ENCODE measurements at regions not wholly inside any gene's neighbourhood (a gene's known extent, or its start where the extent isn't known, plus 50 kb on each side); places are given as distances from the start of the nearest gene placed in this dataset.

DNA sequence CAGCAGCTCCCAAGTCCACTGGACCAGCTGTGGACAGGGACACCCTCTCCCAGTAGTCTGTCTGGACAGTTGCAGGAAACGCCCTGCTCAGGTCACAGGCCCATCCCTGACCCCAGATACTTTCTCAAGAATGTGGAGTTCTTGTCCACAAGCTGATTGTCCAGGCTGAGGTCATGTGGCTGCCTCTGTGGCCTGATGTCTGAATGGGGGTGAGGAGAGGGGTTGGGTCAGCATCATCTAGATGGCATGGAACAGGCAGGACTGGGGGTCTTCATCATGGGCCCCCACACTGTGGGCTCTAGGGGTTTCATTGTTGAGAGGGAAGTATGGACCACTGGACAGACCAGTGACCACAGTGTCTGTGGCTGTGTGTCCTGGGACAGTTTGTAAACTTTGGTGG, 1015.0 kb downstream of the TBC1D22A start:
- H3K9ac ChIP-seq (ENCODE audit: low read depth, low read length, poor library complexity, severe bottlenecking): no peak overlapping the region
- no peaks in the 10 kb centered on the region; the same call in 1 of the 2 replicates for H3K9me3 ChIP-seq (ENCODE audit: insufficient read depth, low read depth, low read length)
- H3K4me3 ChIP-seq (ENCODE audit: low read length, poor library complexity, severe bottlenecking): no peak overlapping the region
- H3K27me3 ChIP-seq (ENCODE audit: insufficient read depth, low read length, poor library complexity, severe bottlenecking): no peaks in the 10 kb centered on the region
- no peaks in the 10 kb centered on the region for H4K20me1 ChIP-seq (ENCODE audit: insufficient read depth, low read length, poor library complexity, severe bottlenecking)
- no peaks in the 10 kb centered on the region for H3F3A ChIP-seq (ENCODE audit: low read depth)
- H3K9me2 ChIP-seq (replicated peaks; ENCODE audit: low read depth, low read length): no peaks in the 10 kb centered on the region
- H2AFZ ChIP-seq (ENCODE audit: low read length): no peak overlapping the region
- no peaks in the 10 kb centered on the region for H3K4me1 ChIP-seq (ENCODE audit: insufficient read depth, low read length, poor library complexity, severe bottlenecking)
- no peaks in the 10 kb centered on the region for H3K36me3 ChIP-seq (ENCODE audit: insufficient read depth, low read length)
- no peaks in the 10 kb centered on the region for H3K79me2 ChIP-seq (ENCODE audit: insufficient read depth, low read length)
- TF ChIP-seq CTCF (conservative IDR thresholded peaks at IDR 0.05; ENCODE audit: low read length): no peak
- no peak for TF ChIP-seq EZH2phosphoT487 (IDR thresholded peaks at IDR 0.05; ENCODE audit: borderline replicate concordance)
- H3K4me2 ChIP-seq (ENCODE audit: low read depth, low read length, poor library complexity, severe bottlenecking): no peak overlapping the region

- no peaks in the 10 kb centered on the region for H4K20me1 ChIP-seq (ENCODE audit: insufficient read depth, low read length, poor library complexity, severe bottlenecking)
- no peak overlapping the region for H3K4me2 ChIP-seq (ENCODE audit: low read depth, low read length, poor library complexity, severe bottlenecking)
- no peak overlapping the region for H2AFZ ChIP-seq (ENCODE audit: low read length)
- H3K9me3 ChIP-seq (ENCODE audit: insufficient read depth, low read depth, low read length): no peaks in the 10 kb centered on the region; the same call in 1 of the 2 replicates
- no peaks in the 10 kb centered on the region for H3K27me3 ChIP-seq (ENCODE audit: insufficient read depth, low read length, poor library complexity, severe bottlenecking)
- no peaks in the 10 kb centered on the region for H3K79me2 ChIP-seq (ENCODE audit: insufficient read depth, low read length)
- no peak overlapping the region for H3K9ac ChIP-seq (ENCODE audit: low read depth, low read length, poor library complexity, severe bottlenecking)
- TF ChIP-seq CTCF (conservative IDR thresholded peaks at IDR 0.05; ENCODE audit: low read length): no peak
- no peak for TF ChIP-seq EZH2phosphoT487 (IDR thresholded peaks at IDR 0.05; ENCODE audit: borderline replicate concordance)
- no peaks in the 10 kb centered on the region for H3K36me3 ChIP-seq (ENCODE audit: insufficient read depth, low read length)
- H3K4me1 ChIP-seq (ENCODE audit: insufficient read depth, low read length, poor library complexity, severe bottlenecking): no peaks in the 10 kb centered on the region
- H3K9me2 ChIP-seq (replicated peaks; ENCODE audit: low read depth, low read length): no peaks in the 10 kb centered on the region
- H3K4me3 ChIP-seq (ENCODE audit: low read length, poor library complexity, severe bottlenecking): no peak overlapping the region
- H3F3A ChIP-seq (ENCODE audit: low read depth): no peaks in the 10 kb centered on the region
Observed at GRCh38 chr22:47776329-47776728, 1013.9 kb downstream of the TBC1D22A start.

- no peaks in the 10 kb centered on the region for H4K20me1 ChIP-seq (ENCODE audit: insufficient read depth, low read length, poor library complexity, severe bottlenecking)
- H3K4me2 ChIP-seq (ENCODE audit: low read depth, low read length, poor library complexity, severe bottlenecking): no peak overlapping the region
- H3K79me2 ChIP-seq (ENCODE audit: insufficient read depth, low read length): no peaks in the 10 kb centered on the region
- TF ChIP-seq CTCF (conservative IDR thresholded peaks at IDR 0.05; ENCODE audit: low read length) (no peak), EZH2phosphoT487 (IDR thresholded peaks at IDR 0.05; ENCODE audit: borderline replicate concordance) (no peak)
- H3K27me3 ChIP-seq (ENCODE audit: insufficient read depth, low read length, poor library complexity, severe bottlenecking): no peaks in the 10 kb centered on the region
- no peaks in the 10 kb centered on the region for H3K9me2 ChIP-seq (replicated peaks; ENCODE audit: low read depth, low read length)
- H3K4me3 ChIP-seq (ENCODE audit: low read length, poor library complexity, severe bottlenecking): no peak overlapping the region
- H3K9ac ChIP-seq (ENCODE audit: low read depth, low read length, poor library complexity, severe bottlenecking): no peak overlapping the region
- no peak overlapping the region for H2AFZ ChIP-seq (ENCODE audit: low read length)
- H3K9me3 ChIP-seq (ENCODE audit: insufficient read depth, low read depth, low read length): no peaks in the 10 kb centered on the region; the same call in 1 of the 2 replicates
- no peaks in the 10 kb centered on the region for H3K36me3 ChIP-seq (ENCODE audit: insufficient read depth, low read length)
- no peaks in the 10 kb centered on the region for H3F3A ChIP-seq (ENCODE audit: low read depth)
- H3K4me1 ChIP-seq (ENCODE audit: insufficient read depth, low read length, poor library complexity, severe bottlenecking): no peaks in the 10 kb centered on the region
Observed at GRCh38 chr22:47775686-47776085, 1013.2 kb downstream of the TBC1D22A start.
